HEK293 (cell line): ENCODE measurements at regions not wholly inside any gene's neighbourhood (a gene's known extent, or its start where the extent isn't known, plus 50 kb on each side); places are given as distances from the start of the nearest gene placed in this dataset.

ENCODE experiments used
- CTCF ChIA-PET: fragments of 350-600 bp; formaldehyde crosslinking; extraction: SDS; loops from one replicate; lab custom pipeline; 2021; ENCODE audit warnings: antibody characterized with exemption; lab: Yijun Ruan, JAX
- POLR2A ChIA-PET: fragments of 300-600 bp; formaldehyde crosslinking; extraction: SDS; loops from one replicate; lab custom pipeline; 2020; ENCODE audit warnings: antibody characterized with exemption, inconsistent platforms; lab: Yijun Ruan, JAX
- H3K27ac ChIP-seq: fragments of 200-500 bp; sonication (Bioruptor generic); 2 replicates; pipeline ENCODE4 v1.5.1; 2014; ENCODE audit warnings: low read depth, low read length, control low read depth, inconsistent platforms; ENCODE audit errors: extremely low read depth
- H3K36me3 ChIP-seq, 2 experiments: fragments of 200-500 bp in 1 of 2; sonication (Bioruptor generic) in 1 of 2; 1 replicate in 1 of 2; 2 replicates in 1 of 2; pipeline ENCODE4 v1.5.1; 2014 to 2017; ENCODE audit warnings: inconsistent platforms in 2 of 2, low read length in 2 of 2; ENCODE audit not compliant: control insufficient read depth in 2 of 2, insufficient read depth in 1 of 2
- H3K4me1 ChIP-seq: fragments of 200-500 bp; sonication (Bioruptor generic); 2 replicates; pipeline ENCODE4 v1.5.1; 2014; ENCODE audit warnings: mild to moderate bottlenecking, low read length, inconsistent platforms; ENCODE audit not compliant: control insufficient read depth, insufficient read depth
- H3K4me3 ChIP-seq: 2 replicates; pipeline ENCODE4 v1.5.1; 2011; ENCODE audit warnings: low read depth, mild to moderate bottlenecking, control low read depth, low read length, moderate library complexity
- H3K9me3 ChIP-seq: fragments of 200-500 bp; sonication (Bioruptor generic); 2 replicates; pipeline ENCODE4 v1.5.1; 2014; ENCODE audit warnings: low read depth, low read length, inconsistent platforms; ENCODE audit not compliant: control insufficient read depth, insufficient read depth
- ELK4 ChIP-seq: IDR thresholded peaks from 2 replicates; pipeline ENCODE4 v1.6.1; 2011; ENCODE audit warnings: mild to moderate bottlenecking, low read depth, low read length, borderline replicate concordance
- KLF10 ChIP-seq: fragments of 450-650 bp; IDR thresholded peaks from 2 replicates; pipeline ENCODE4 v1.5.1; 2018; ENCODE audit warnings: missing biosample characterization, mild to moderate bottlenecking, missing genetic modification characterization
- MEIS1 ChIP-seq: sonication (generic); formaldehyde crosslinking; IDR thresholded peaks from 2 replicates; pipeline ENCODE4 v1.8.1; 2022; ENCODE audit warnings: missing genetic modification reagents, mild to moderate bottlenecking, borderline replicate concordance
- OSR2 ChIP-seq: fragments of 450-650 bp; formaldehyde crosslinking; IDR thresholded peaks from 2 replicates; pipeline ENCODE4 v1.5.1; 2016; ENCODE audit warnings: missing biosample characterization, missing genetic modification characterization
- ZBTB1 ChIP-seq: fragments of 450-650 bp; formaldehyde crosslinking; IDR thresholded peaks from 2 replicates; pipeline ENCODE4 v1.5.1; 2016; ENCODE audit warnings: missing biosample characterization, missing genetic modification characterization
- ZBTB10 ChIP-seq: fragments of 450-650 bp; formaldehyde crosslinking; IDR thresholded peaks from 2 replicates; pipeline ENCODE4 v1.5.1; 2016; ENCODE audit warnings: missing biosample characterization, missing genetic modification characterization
- ZBTB26 ChIP-seq: fragments of 450-650 bp; formaldehyde crosslinking; optimal IDR thresholded peaks from 2 replicates; pipeline ENCODE3; 2016; ENCODE audit warnings: missing biosample characterization, mild to moderate bottlenecking, missing genetic modification characterization
- ZBTB8A ChIP-seq: fragments of 450-650 bp; formaldehyde crosslinking; IDR thresholded peaks from 2 replicates; pipeline ENCODE4 v1.5.1; 2016; ENCODE audit warnings: missing biosample characterization, missing genetic modification characterization
- ZFHX2 ChIP-seq: fragments of 450-650 bp; formaldehyde crosslinking; conservative IDR thresholded peaks from 2 replicates; pipeline ENCODE4 v1.5.1; 2016; ENCODE audit warnings: missing biosample characterization, missing genetic modification characterization
- ZNF175 ChIP-seq: fragments of 450-650 bp; formaldehyde crosslinking; IDR thresholded peaks from 2 replicates; pipeline ENCODE4 v1.5.1; 2016; ENCODE audit warnings: missing biosample characterization, missing genetic modification characterization
- ZNF202 ChIP-seq: fragments of 450-650 bp; formaldehyde crosslinking; IDR thresholded peaks from 2 replicates; pipeline ENCODE4 v1.5.1; 2016; ENCODE audit warnings: missing biosample characterization, missing genetic modification characterization, borderline replicate concordance
- ZNF366 ChIP-seq: fragments of 450-650 bp; formaldehyde crosslinking; conservative IDR thresholded peaks from 2 replicates; pipeline ENCODE4 v1.5.1; 2016; ENCODE audit warnings: missing biosample characterization, missing genetic modification characterization
- ZNF391 ChIP-seq: fragments of 450-650 bp; formaldehyde crosslinking; IDR thresholded peaks from 2 replicates; pipeline ENCODE4 v1.5.1; 2016; ENCODE audit warnings: low read depth, missing biosample characterization, missing genetic modification characterization, borderline replicate concordance
- ZNF398 ChIP-seq: fragments of 450-650 bp; formaldehyde crosslinking; IDR thresholded peaks from 2 replicates; pipeline ENCODE4 v1.5.1; 2017; ENCODE audit warnings: missing biosample characterization, missing genetic modification characterization
- ZNF416 ChIP-seq: fragments of 450-650 bp; formaldehyde crosslinking; IDR thresholded peaks from 2 replicates; pipeline ENCODE4 v1.5.1; 2016; ENCODE audit warnings: missing biosample characterization, missing genetic modification characterization
- ZNF610 ChIP-seq: fragments of 450-650 bp; formaldehyde crosslinking; IDR thresholded peaks from 2 replicates; pipeline ENCODE4 v1.5.1; 2016; ENCODE audit warnings: missing biosample characterization, missing genetic modification characterization, borderline replicate concordance
- ZNF664 ChIP-seq: fragments of 450-650 bp; formaldehyde crosslinking; IDR thresholded peaks from 2 replicates; pipeline ENCODE4 v1.5.1; 2016; ENCODE audit warnings: missing biosample characterization, missing genetic modification characterization
- ZNF701 ChIP-seq: fragments of 450-650 bp; formaldehyde crosslinking; IDR thresholded peaks from 2 replicates; pipeline ENCODE4 v1.5.1; 2016; ENCODE audit warnings: missing biosample characterization, missing genetic modification characterization
- ZNF843 ChIP-seq: fragments of 450-650 bp; formaldehyde crosslinking; IDR thresholded peaks from 2 replicates; pipeline ENCODE4 v1.5.1; 2016; ENCODE audit warnings: missing biosample characterization, missing genetic modification characterization
- ZSCAN4 ChIP-seq: fragments of 450-650 bp; formaldehyde crosslinking; IDR thresholded peaks from 2 replicates; pipeline ENCODE4 v1.5.1; 2017; ENCODE audit warnings: missing biosample characterization, missing genetic modification characterization

GRCh38 chr1:191145834-191146233 is 668.2 kb upstream of the BRINP3 start:
- ChIA-PET CTCF (no interaction called here), POLR2A (no interaction called here)
- TF ChIP-seq ZBTB26 (tag by site-specific recombination), result no peak
- no peak for TF ChIP-seq ZFHX2 (tag by site-specific recombination)
- H3K9me3 ChIP-seq, result no peaks in the 10 kb centered on the region
- H3K36me3 ChIP-seq, result no peaks in the 10 kb centered on the region
- no peaks in the 10 kb centered on the region for H3K4me1 ChIP-seq
- H3K4me3 ChIP-seq, result no peak overlapping the region
- H3K27ac ChIP-seq, result no peak overlapping the region

- POLR2A ChIA-PET, result no interaction called here
- Histone ChIP-seq H3K36me3 (no peaks in the 10 kb centered on the region), H3K4me3 (no peak overlapping the region), H3K9me3 (no peaks in the 10 kb centered on the region), H3K27ac (no peak overlapping the region), H3K4me1 (no peaks in the 10 kb centered on the region)
- TF ChIP-seq ZSCAN4 (no peak), MEIS1 (CRISPR knock-in tag) (no peak), ZBTB1 (tag by site-specific recombination) (no peak), ZNF175 (tag by site-specific recombination) (no peak), OSR2 (tag by site-specific recombination) (no peak), ZNF416 (tag by site-specific recombination) (no peak), ELK4 (no peak), ZNF664 (tag by site-specific recombination) (no peak), ZBTB8A (tag by site-specific recombination) (no peak), ZNF701 (tag by site-specific recombination) (no peak), ZNF366 (no peak), KLF10 (tag by site-specific recombination) (no peak), ZBTB10 (tag by site-specific recombination) (no peak), ZNF610 (tag by site-specific recombination) (no peak), ZNF398 (tag by site-specific recombination) (no peak), ZNF391 (tag by site-specific recombination) (no peak), ZNF843 (tag by site-specific recombination) (no peak), ZNF202 (tag by site-specific recombination) (no peak)
- CTCF ChIA-PET, result no interaction called here
These were observed 673.7 kb upstream of the BRINP3 start for GRCh38 chr1:191151321-191151807.
